ENCODE measurements at regions not wholly inside any gene's neighbourhood (a gene's known extent, or its start where the extent isn't known, plus 50 kb on each side); places are given as distances from the start of the nearest gene placed in this dataset.
"Not testable (repeated sequence)": the region's sequence is repeated elsewhere in the genome, so short reads cannot be mapped to it uniquely, and the experiment has no call there.

GRCh38 chrX:95427389-95427788 is 1257.3 kb upstream of the DIAPH2 start:
- ChIA-PET CTCF (no interaction called here), POLR2A (no interaction called here)
- TF ChIP-seq CTCF (IDR thresholded peaks at IDR 0.05; ENCODE audit: control extremely low read depth, extremely low read depth, low read depth, missing control alignments): no peak
- no peak for DNase-seq (ENCODE audit: extremely low spot score)

GRCh38 chrX:95435198-95435597 is 1249.4 kb upstream of the DIAPH2 start:
- DNase-seq (ENCODE audit: extremely low spot score): no peak
- CTCF ChIA-PET: no interaction called here
- no peak for TF ChIP-seq CTCF (IDR thresholded peaks at IDR 0.05; ENCODE audit: control extremely low read depth, extremely low read depth, low read depth, missing control alignments)
- POLR2A ChIA-PET: no interaction called here

- DNase-seq (ENCODE audit: extremely low spot score): no peak
- no peak for TF ChIP-seq CTCF (IDR thresholded peaks at IDR 0.05; ENCODE audit: control extremely low read depth, extremely low read depth, low read depth, missing control alignments)
- CTCF ChIA-PET: no interaction called here
- POLR2A ChIA-PET: no interaction called here
These were observed 1242.8 kb upstream of the DIAPH2 start for GRCh38 chrX:95441836-95442235.

- ChIA-PET CTCF (no interaction called here), POLR2A (no interaction called here)
- no peak for DNase-seq (ENCODE audit: extremely low spot score)
- TF ChIP-seq CTCF (IDR thresholded peaks at IDR 0.05; ENCODE audit: control extremely low read depth, extremely low read depth, low read depth, missing control alignments): no peak
These were observed 1199.9 kb upstream of the DIAPH2 start for GRCh38 chrX:95484781-95485180.

- no peak for TF ChIP-seq CTCF (IDR thresholded peaks at IDR 0.05; ENCODE audit: control extremely low read depth, extremely low read depth, low read depth, missing control alignments)
- POLR2A ChIA-PET: no interaction called here
- CTCF ChIA-PET: no interaction called here
- DNase-seq (ENCODE audit: extremely low spot score): no peak
These were observed 1178.9 kb upstream of the DIAPH2 start for GRCh38 chrX:95505721-95506120.

GRCh38 chrX:95509474-95509873 is 1175.2 kb upstream of the DIAPH2 start:
- TF ChIP-seq CTCF (IDR thresholded peaks at IDR 0.05; ENCODE audit: control extremely low read depth, extremely low read depth, low read depth, missing control alignments): no peak
- ChIA-PET CTCF (no interaction called here), POLR2A (no interaction called here)
- no peak for DNase-seq (ENCODE audit: extremely low spot score)

- CTCF ChIA-PET; DNase-seq (ENCODE audit: extremely low spot score); POLR2A ChIA-PET: not testable (repeated sequence)
These were observed 1160.6 kb upstream of the DIAPH2 start for GRCh38 chrX:95524018-95524417.
